ENCODE measurements at regions not wholly inside any gene's neighbourhood (a gene's known extent, or its start where the extent isn't known, plus 50 kb on each side); places are given as distances from the start of the nearest gene placed in this dataset.
"Not testable (repeated sequence)": the region's sequence is repeated elsewhere in the genome, so short reads cannot be mapped to it uniquely, and the experiment has no call there.

- peaks cover 10% of the 10 kb centered on the region for H3K9me3 Mint-ChIP-seq
- ChIA-PET POLR2A (no interaction called here), CTCF (interaction anchor here (0.7 kb wide), 1 partner anchor 11 kb away, joined by 3 read pairs; no protein-coding TSS in a partner anchor)
- no peak for DNase-seq
- peaks cover 17% of the 10 kb centered on the region for H3K4me1 Mint-ChIP-seq
- H3K36me3 Mint-ChIP-seq (ENCODE audit: low read depth), result peaks cover 56% of the 10 kb centered on the region
- H3K27ac Mint-ChIP-seq, result no peak overlapping the region
- H3K27me3 Mint-ChIP-seq, result no peaks in the 10 kb centered on the region
- H3K4me3 Mint-ChIP-seq, result no peak overlapping the region
Observed at GRCh38 chr21:33966324-33966949, 50.8 kb upstream of the ATP5PO start.

GRCh38 chr21:33965662-33966061, 50.1 kb upstream of the ATP5PO start:
- Mint-ChIP-seq H3K9me3 (peaks cover 14% of the 10 kb centered on the region), H3K4me1 (peaks cover 16% of the 10 kb centered on the region), H3K36me3 (ENCODE audit: low read depth) (peaks cover 54% of the 10 kb centered on the region)
- POLR2A ChIA-PET, DNase-seq, CTCF ChIA-PET, H3K27me3 Mint-ChIP-seq, H3K4me3 Mint-ChIP-seq, H3K27ac Mint-ChIP-seq: not testable (repeated sequence)

Data from activated CD4-positive, alpha-beta T cell treated with anti-CD3 and anti-CD28 coated beads, Interleukin-2, amount 10 ng/mL, durations not matched to agents 7 days and 5 days (primary cell).